ENCODE measurements at regions not wholly inside any gene's neighbourhood (a gene's known extent, or its start where the extent isn't known, plus 50 kb on each side); places are given as distances from the start of the nearest gene placed in this dataset.

DNA sequence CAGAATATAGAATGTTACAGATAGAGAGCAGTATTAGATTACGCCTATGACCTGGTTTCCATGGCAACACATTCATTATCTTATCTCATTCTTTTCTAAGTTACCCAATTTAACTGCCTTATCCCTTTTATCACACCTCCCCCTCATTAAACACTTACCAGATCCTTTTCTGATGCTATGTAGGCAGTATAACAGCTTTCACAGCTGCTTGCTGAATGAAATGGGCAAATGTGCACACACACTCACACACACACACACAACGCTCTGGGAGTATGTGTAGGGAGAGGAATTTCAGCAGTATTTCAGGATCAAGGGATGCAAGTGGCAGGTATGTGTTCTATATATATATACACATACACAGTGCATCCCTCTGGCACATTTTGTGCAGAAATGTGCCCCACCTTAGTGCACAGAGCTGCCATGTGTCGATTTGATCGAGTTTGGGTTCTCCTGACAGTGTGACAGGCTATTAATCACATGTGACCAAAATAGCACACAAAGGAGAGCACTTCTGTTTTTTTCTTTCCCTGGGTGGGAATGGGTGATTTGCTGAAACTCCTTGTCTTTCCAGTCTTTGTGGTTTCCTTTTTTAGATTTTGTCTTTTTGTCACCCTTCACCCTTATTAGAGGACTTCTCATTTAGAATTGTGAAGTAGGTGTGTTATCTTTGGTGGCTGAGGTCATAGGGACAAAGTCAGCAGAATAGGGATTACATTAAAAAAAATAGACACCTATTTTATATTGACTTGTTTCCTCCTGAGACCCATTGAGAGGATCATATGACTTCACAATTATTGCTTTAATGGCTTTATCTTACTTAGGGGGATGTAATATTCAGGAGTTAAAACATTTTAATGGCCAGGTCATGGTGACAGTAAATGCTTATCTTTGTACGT lies 553.7 kb downstream of the PDCD6IP start:
- Histone ChIP-seq H3F3A (ENCODE audit: insufficient read depth) (no peaks in the 10 kb centered on the region), H3K9ac (ENCODE audit: low read length) (no peak overlapping the region), H3K27me3 (ENCODE audit: low read length) (no peaks in the 10 kb centered on the region), H3K4me3 (ENCODE audit: insufficient read depth, low read length, poor library complexity, severe bottlenecking) (no peak overlapping the region), H3K27ac (ENCODE audit: low read depth, low read length) (no peak overlapping the region), H3K36me3 (ENCODE audit: low read length) (no peaks in the 10 kb centered on the region), H3K79me2 (ENCODE audit: insufficient read depth, low read length) (no peaks in the 10 kb centered on the region), H3K9me2 (replicated peaks; ENCODE audit: insufficient read depth, low read length) (no peaks in the 10 kb centered on the region), H4K20me1 (ENCODE audit: low read depth, low read length) (no peaks in the 10 kb centered on the region), H3K4me2 (ENCODE audit: low read depth, low read length, poor library complexity, severe bottlenecking) (no peak overlapping the region), H2AFZ (ENCODE audit: low read depth, low read length, severe bottlenecking) (no peak overlapping the region), H3K9me3 (ENCODE audit: insufficient read depth, low read length) (no peaks in the 10 kb centered on the region)
- TF ChIP-seq, protein P1, sequence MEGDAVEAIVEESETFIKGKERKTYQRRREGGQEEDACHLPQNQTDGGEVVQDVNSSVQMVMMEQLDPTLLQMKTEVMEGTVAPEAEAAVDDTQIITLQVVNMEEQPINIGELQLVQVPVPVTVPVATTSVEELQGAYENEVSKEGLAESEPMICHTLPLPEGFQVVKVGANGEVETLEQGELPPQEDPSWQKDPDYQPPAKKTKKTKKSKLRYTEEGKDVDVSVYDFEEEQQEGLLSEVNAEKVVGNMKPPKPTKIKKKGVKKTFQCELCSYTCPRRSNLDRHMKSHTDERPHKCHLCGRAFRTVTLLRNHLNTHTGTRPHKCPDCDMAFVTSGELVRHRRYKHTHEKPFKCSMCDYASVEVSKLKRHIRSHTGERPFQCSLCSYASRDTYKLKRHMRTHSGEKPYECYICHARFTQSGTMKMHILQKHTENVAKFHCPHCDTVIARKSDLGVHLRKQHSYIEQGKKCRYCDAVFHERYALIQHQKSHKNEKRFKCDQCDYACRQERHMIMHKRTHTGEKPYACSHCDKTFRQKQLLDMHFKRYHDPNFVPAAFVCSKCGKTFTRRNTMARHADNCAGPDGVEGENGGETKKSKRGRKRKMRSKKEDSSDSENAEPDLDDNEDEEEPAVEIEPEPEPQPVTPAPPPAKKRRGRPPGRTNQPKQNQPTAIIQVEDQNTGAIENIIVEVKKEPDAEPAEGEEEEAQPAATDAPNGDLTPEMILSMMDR (IDR thresholded peaks at IDR 0.05; ENCODE audit: insufficient read depth, low read length, poor library complexity, severe bottlenecking), result no peak
- TF ChIP-seq EZH2phosphoT487 (conservative IDR thresholded peaks at IDR 0.05; ENCODE audit: low read length), result no peak

DNA sequence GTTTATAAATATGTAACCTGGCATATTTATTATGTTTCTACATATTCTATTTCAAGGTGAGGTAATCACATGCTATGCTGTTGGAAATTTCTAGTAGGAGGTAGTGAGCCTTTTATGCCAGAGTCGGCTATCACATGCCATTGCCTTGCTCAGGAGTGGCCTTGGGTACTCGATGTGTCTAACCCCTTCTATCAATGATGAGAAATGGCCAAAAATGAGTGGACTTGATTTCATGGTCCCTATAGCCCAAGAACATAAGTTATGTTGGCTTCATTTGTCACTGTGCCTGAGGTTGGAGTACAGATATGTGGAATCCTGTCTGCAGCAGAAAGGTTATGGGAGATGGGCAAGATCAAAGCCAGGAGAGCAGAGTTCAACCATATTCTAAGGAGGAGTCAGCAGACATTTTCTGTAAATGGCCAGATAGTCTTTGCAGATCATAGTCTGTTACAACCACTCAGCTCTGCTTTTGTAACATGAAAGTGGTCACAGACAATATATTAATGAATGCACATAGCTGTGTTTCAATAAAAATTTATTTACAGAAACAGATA lies 554.4 kb downstream of the PDCD6IP start:
- no peak for TF ChIP-seq EZH2phosphoT487 (conservative IDR thresholded peaks at IDR 0.05; ENCODE audit: low read length)
- TF ChIP-seq, protein P1 (IDR thresholded peaks at IDR 0.05; ENCODE audit: insufficient read depth, low read length, poor library complexity, severe bottlenecking), result no peak
- Histone ChIP-seq H2AFZ (ENCODE audit: low read depth, low read length, severe bottlenecking) (no peak overlapping the region), H3K4me3 (ENCODE audit: insufficient read depth, low read length, poor library complexity, severe bottlenecking) (no peak overlapping the region), H3F3A (ENCODE audit: insufficient read depth) (no peaks in the 10 kb centered on the region), H3K9me2 (replicated peaks; ENCODE audit: insufficient read depth, low read length) (no peaks in the 10 kb centered on the region), H3K36me3 (ENCODE audit: low read length) (no peaks in the 10 kb centered on the region), H4K20me1 (ENCODE audit: low read depth, low read length) (no peaks in the 10 kb centered on the region), H3K27me3 (ENCODE audit: low read length) (no peaks in the 10 kb centered on the region), H3K79me2 (ENCODE audit: insufficient read depth, low read length) (no peaks in the 10 kb centered on the region), H3K9ac (ENCODE audit: low read length) (no peak overlapping the region), H3K27ac (ENCODE audit: low read depth, low read length) (no peak overlapping the region), H3K9me3 (ENCODE audit: insufficient read depth, low read length) (no peaks in the 10 kb centered on the region), H3K4me2 (ENCODE audit: low read depth, low read length, poor library complexity, severe bottlenecking) (no peak overlapping the region)

DNA sequence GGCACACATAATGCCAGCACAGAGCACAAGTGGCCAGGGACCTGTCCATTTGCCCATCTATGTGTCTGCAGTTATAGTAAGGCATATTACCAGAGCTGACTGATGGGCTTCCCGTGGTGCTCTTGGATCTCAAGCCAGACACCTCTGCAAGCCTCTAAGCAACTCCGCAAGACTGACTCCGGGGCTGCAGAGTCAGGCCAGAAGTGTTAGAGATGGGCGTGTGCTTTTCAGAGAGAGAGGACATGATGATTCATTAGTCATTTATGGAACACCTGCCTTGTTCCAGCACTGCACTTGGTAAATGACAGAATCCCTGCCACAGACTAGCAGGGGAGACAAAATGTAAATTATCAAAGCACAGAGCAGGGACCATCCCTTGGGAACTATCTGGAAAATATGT lies 559.0 kb downstream of the PDCD6IP start:
- H3K27ac ChIP-seq (ENCODE audit: low read depth, low read length), result no peak overlapping the region
- no peak overlapping the region for H3K4me3 ChIP-seq (ENCODE audit: insufficient read depth, low read length, poor library complexity, severe bottlenecking)
- no peaks in the 10 kb centered on the region for H3K36me3 ChIP-seq (ENCODE audit: low read length)
- no peaks in the 10 kb centered on the region for H4K20me1 ChIP-seq (ENCODE audit: low read depth, low read length)
- H3K79me2 ChIP-seq (ENCODE audit: insufficient read depth, low read length), result no peaks in the 10 kb centered on the region
- H3F3A ChIP-seq (ENCODE audit: insufficient read depth), result no peaks in the 10 kb centered on the region
- H3K9ac ChIP-seq (ENCODE audit: low read length), result no peak overlapping the region
- TF ChIP-seq EZH2phosphoT487 (conservative IDR thresholded peaks at IDR 0.05; ENCODE audit: low read length), result no peak
- TF ChIP-seq, protein P1 (IDR thresholded peaks at IDR 0.05; ENCODE audit: insufficient read depth, low read length, poor library complexity, severe bottlenecking), result no peak
- no peaks in the 10 kb centered on the region for H3K9me2 ChIP-seq (replicated peaks; ENCODE audit: insufficient read depth, low read length)
- no peak overlapping the region for H2AFZ ChIP-seq (ENCODE audit: low read depth, low read length, severe bottlenecking)
- H3K9me3 ChIP-seq (ENCODE audit: insufficient read depth, low read length), result no peaks in the 10 kb centered on the region
- H3K27me3 ChIP-seq (ENCODE audit: low read length), result no peaks in the 10 kb centered on the region
- H3K4me2 ChIP-seq (ENCODE audit: low read depth, low read length, poor library complexity, severe bottlenecking), result no peak overlapping the region
